ENCODE measurements at regions not wholly inside any gene's neighbourhood (a gene's known extent, or its start where the extent isn't known, plus 50 kb on each side); places are given as distances from the start of the nearest gene placed in this dataset.

DNA sequence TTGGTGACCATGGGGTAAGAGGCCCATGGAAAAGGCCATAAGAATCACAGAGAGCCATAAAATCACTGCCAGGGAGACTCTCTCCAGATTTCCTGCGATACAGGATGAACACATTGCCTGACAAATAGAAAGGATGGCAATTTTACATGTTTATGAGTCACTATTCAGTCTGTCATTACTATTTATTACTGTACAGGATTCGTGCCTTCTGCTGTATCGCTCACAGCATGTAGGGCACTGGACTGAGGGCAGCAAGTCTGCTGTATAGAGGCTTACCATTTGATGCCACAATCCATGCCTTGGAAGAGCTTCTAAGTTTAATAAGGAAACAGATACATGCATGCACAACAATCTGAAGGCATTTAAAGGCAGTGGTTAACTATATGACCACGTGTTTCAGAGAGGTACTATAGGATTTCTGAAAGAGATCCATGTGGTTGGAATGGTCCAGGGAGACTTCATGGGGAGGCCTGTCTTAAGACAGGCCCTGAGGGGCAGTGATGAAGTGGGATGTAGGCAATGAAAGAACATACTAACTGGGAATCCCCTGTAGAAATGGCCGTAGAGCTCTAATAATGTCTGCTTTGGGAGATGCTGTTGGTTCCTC is 702.4 kb upstream of the RAB6C start:
- TF ChIP-seq POLR2A (IDR thresholded peaks at IDR 0.05) = no peak
- TF ChIP-seq, protein P1, sequence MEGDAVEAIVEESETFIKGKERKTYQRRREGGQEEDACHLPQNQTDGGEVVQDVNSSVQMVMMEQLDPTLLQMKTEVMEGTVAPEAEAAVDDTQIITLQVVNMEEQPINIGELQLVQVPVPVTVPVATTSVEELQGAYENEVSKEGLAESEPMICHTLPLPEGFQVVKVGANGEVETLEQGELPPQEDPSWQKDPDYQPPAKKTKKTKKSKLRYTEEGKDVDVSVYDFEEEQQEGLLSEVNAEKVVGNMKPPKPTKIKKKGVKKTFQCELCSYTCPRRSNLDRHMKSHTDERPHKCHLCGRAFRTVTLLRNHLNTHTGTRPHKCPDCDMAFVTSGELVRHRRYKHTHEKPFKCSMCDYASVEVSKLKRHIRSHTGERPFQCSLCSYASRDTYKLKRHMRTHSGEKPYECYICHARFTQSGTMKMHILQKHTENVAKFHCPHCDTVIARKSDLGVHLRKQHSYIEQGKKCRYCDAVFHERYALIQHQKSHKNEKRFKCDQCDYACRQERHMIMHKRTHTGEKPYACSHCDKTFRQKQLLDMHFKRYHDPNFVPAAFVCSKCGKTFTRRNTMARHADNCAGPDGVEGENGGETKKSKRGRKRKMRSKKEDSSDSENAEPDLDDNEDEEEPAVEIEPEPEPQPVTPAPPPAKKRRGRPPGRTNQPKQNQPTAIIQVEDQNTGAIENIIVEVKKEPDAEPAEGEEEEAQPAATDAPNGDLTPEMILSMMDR (IDR thresholded peaks at IDR 0.05) = no peak
- TF ChIP-seq EP300 (IDR thresholded peaks at IDR 0.05) = no peak
